ENCODE measurements at regions not wholly inside any gene's neighbourhood (a gene's known extent, or its start where the extent isn't known, plus 50 kb on each side); places are given as distances from the start of the nearest gene placed in this dataset.

- TF ChIP-seq, protein P1, sequence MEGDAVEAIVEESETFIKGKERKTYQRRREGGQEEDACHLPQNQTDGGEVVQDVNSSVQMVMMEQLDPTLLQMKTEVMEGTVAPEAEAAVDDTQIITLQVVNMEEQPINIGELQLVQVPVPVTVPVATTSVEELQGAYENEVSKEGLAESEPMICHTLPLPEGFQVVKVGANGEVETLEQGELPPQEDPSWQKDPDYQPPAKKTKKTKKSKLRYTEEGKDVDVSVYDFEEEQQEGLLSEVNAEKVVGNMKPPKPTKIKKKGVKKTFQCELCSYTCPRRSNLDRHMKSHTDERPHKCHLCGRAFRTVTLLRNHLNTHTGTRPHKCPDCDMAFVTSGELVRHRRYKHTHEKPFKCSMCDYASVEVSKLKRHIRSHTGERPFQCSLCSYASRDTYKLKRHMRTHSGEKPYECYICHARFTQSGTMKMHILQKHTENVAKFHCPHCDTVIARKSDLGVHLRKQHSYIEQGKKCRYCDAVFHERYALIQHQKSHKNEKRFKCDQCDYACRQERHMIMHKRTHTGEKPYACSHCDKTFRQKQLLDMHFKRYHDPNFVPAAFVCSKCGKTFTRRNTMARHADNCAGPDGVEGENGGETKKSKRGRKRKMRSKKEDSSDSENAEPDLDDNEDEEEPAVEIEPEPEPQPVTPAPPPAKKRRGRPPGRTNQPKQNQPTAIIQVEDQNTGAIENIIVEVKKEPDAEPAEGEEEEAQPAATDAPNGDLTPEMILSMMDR (IDR thresholded peaks at IDR 0.05; ENCODE audit: unreplicated experiment): no peak
- Mint-ChIP-seq H3K27ac (ENCODE audit: low read depth, unreplicated experiment) (no peak overlapping the region), H3K36me3 (ENCODE audit: insufficient read depth, unreplicated experiment) (no peaks in the 10 kb centered on the region), H3K27me3 (ENCODE audit: insufficient read depth, unreplicated experiment) (no peaks in the 10 kb centered on the region), H3K4me1 (ENCODE audit: insufficient read depth, unreplicated experiment) (no peaks in the 10 kb centered on the region), H3K9me3 (ENCODE audit: unreplicated experiment) (peaks cover 8% of the 10 kb centered on the region), H3K4me3 (ENCODE audit: unreplicated experiment) (no peak overlapping the region)
- intact Hi-C loops (cut with micrococcal nuclease): no loop called here
- BruUV-seq (replicated peaks): no TSS peak
- POLR2A ChIA-PET: no interaction called here
- no peak for DNase-seq (ENCODE audit: unreplicated experiment)
- CTCF ChIA-PET: no interaction called here
These were observed 399.6 kb upstream of the NDST3 start for GRCh38 chr4:117634716-117635115.

- H3K4me3 Mint-ChIP-seq (ENCODE audit: unreplicated experiment): no peak overlapping the region
- no TSS peak for BruUV-seq (replicated peaks)
- no peak overlapping the region for H3K27ac Mint-ChIP-seq (ENCODE audit: low read depth, unreplicated experiment)
- TF ChIP-seq, protein P1 (IDR thresholded peaks at IDR 0.05; ENCODE audit: unreplicated experiment): no peak
- no peaks in the 10 kb centered on the region for H3K36me3 Mint-ChIP-seq (ENCODE audit: insufficient read depth, unreplicated experiment)
- intact Hi-C loops (cut with micrococcal nuclease): no loop called here
- no peaks in the 10 kb centered on the region for H3K9me3 Mint-ChIP-seq (ENCODE audit: unreplicated experiment)
- DNase-seq (ENCODE audit: unreplicated experiment): no peak
- no peaks in the 10 kb centered on the region for H3K4me1 Mint-ChIP-seq (ENCODE audit: insufficient read depth, unreplicated experiment)
- ChIA-PET CTCF (interaction anchor here (0.6 to 0.8 kb wide), 3 partner anchors 16 to 597 kb away, joined by 3 to 6 read pairs (median 3); no protein-coding TSS in a partner anchor), POLR2A (no interaction called here)
- H3K27me3 Mint-ChIP-seq (ENCODE audit: insufficient read depth, unreplicated experiment): no peaks in the 10 kb centered on the region
These were observed 396.9 kb upstream of the NDST3 start for GRCh38 chr4:117637347-117637746.

GRCh38 chr4:117640836-117641235 lies 393.4 kb upstream of the NDST3 start:
- BruUV-seq (replicated peaks): no TSS peak
- no peak overlapping the region for H3K4me3 Mint-ChIP-seq (ENCODE audit: unreplicated experiment)
- no peaks in the 10 kb centered on the region for H3K4me1 Mint-ChIP-seq (ENCODE audit: insufficient read depth, unreplicated experiment)
- intact Hi-C loops (cut with micrococcal nuclease): no loop called here
- DNase-seq (ENCODE audit: unreplicated experiment): no peak
- POLR2A ChIA-PET: interaction anchor here (1.0 kb wide), 1 partner anchor 24 kb away, joined by 3 read pairs; no protein-coding TSS in a partner anchor
- TF ChIP-seq, protein P1 (IDR thresholded peaks at IDR 0.05; ENCODE audit: unreplicated experiment): no peak
- H3K27ac Mint-ChIP-seq (ENCODE audit: low read depth, unreplicated experiment): no peak overlapping the region
- H3K36me3 Mint-ChIP-seq (ENCODE audit: insufficient read depth, unreplicated experiment): no peaks in the 10 kb centered on the region
- no peaks in the 10 kb centered on the region for H3K9me3 Mint-ChIP-seq (ENCODE audit: unreplicated experiment)
- no peaks in the 10 kb centered on the region for H3K27me3 Mint-ChIP-seq (ENCODE audit: insufficient read depth, unreplicated experiment)
- CTCF ChIA-PET: no interaction called here

- intact Hi-C loops (cut with micrococcal nuclease): no loop called here
- no peak overlapping the region for H3K4me3 Mint-ChIP-seq (ENCODE audit: unreplicated experiment)
- H3K27ac Mint-ChIP-seq (ENCODE audit: low read depth, unreplicated experiment): no peak overlapping the region
- no peaks in the 10 kb centered on the region for H3K27me3 Mint-ChIP-seq (ENCODE audit: insufficient read depth, unreplicated experiment)
- ChIA-PET CTCF (no interaction called here), POLR2A (interaction anchor here (1.0 kb wide), 1 partner anchor 23 kb away, joined by 3 read pairs; no protein-coding TSS in a partner anchor)
- no peaks in the 10 kb centered on the region for H3K36me3 Mint-ChIP-seq (ENCODE audit: insufficient read depth, unreplicated experiment)
- no TSS peak for BruUV-seq (replicated peaks)
- H3K9me3 Mint-ChIP-seq (ENCODE audit: unreplicated experiment): no peaks in the 10 kb centered on the region
- TF ChIP-seq, protein P1 (IDR thresholded peaks at IDR 0.05; ENCODE audit: unreplicated experiment): no peak
- H3K4me1 Mint-ChIP-seq (ENCODE audit: insufficient read depth, unreplicated experiment): no peaks in the 10 kb centered on the region
- no peak for DNase-seq (ENCODE audit: unreplicated experiment)
These were observed 392.8 kb upstream of the NDST3 start for GRCh38 chr4:117641519-117641918.

All from MCF 10A (cell line).